Testis (tissue), 2 donors: ENCODE measurements at regions not wholly inside any gene's neighbourhood (a gene's known extent, or its start where the extent isn't known, plus 50 kb on each side); places are given as distances from the start of the nearest gene placed in this dataset.

Source experiments
- CTCF ChIP-seq, 3 experiments: fragments of 450-650 bp in 2 of 3; fragments of 200-600 bp in 1 of 3; sonication (generic) in 1 of 3; IDR thresholded peaks; one replicate each; pipeline ENCODE4 v1.5.1; 2016 to 2019; ENCODE audit warnings: antibody characterized with exemption in 3 of 3, mild to moderate bottlenecking in 2 of 3, moderate library complexity in 1 of 3
- POLR2A ChIP-seq: fragments of 450-650 bp; IDR thresholded peaks from one replicate; pipeline ENCODE4 v1.6.1; 2017; ENCODE audit warnings: antibody characterized with exemption, mild to moderate bottlenecking, moderate library complexity

GRCh38 chr2:114119862-114120261 lies 230.0 kb downstream of the ACTR3 start:
- TF ChIP-seq CTCF (IDR thresholded peaks at IDR 0.05), result no peak
- no peak for TF ChIP-seq POLR2A
